Colonic mucosa (tissue), 4 donors: ENCODE measurements at regions not wholly inside any gene's neighbourhood (a gene's known extent, or its start where the extent isn't known, plus 50 kb on each side); places are given as distances from the start of the nearest gene placed in this dataset.

Source experiments
- DNase-seq: peaks from one replicate; pipeline ENCODE4 v3.0.0-alpha.2; 2020
- H3K27ac ChIP-seq: fragments of 200-600 bp; one replicate; pipeline ENCODE4 v1.8.0; 2021
- H3K27me3 ChIP-seq: fragments of 200-600 bp; one replicate; pipeline ENCODE4 v1.8.0; 2021
- H3K36me3 ChIP-seq: fragments of 200-600 bp; one replicate; pipeline ENCODE4 v1.8.0; 2021
- H3K4me1 ChIP-seq: fragments of 200-600 bp; one replicate; pipeline ENCODE4 v1.8.0; 2021; ENCODE audit warnings: mild to moderate bottlenecking
- H3K4me3 ChIP-seq: fragments of 200-600 bp; one replicate; pipeline ENCODE4 v1.8.0; 2021
- H3K9ac ChIP-seq, 2 donors: one replicate each; pipeline ENCODE4 v1.7.0; 2013; ENCODE audit warnings: control low read depth in 2 of 2, low read depth in 2 of 2, low read length in 2 of 2
- H3K9me3 ChIP-seq: fragments of 200-600 bp; one replicate; pipeline ENCODE4 v1.8.0; 2021
- CTCF ChIP-seq: fragments of 200-600 bp; IDR thresholded peaks from one replicate; pipeline ENCODE4 v1.8.0; 2022; ENCODE audit warnings: antibody characterized with exemption, mild to moderate bottlenecking
- intact Hi-C: fragments of 100-400 bp; cut with DNase I; formaldehyde crosslinking; loops from one replicate; pipeline ENCODE4 v1.14.1; 2022
- donor health status: healthy.
- donor health status: DM: no; HTN: no; CAD: no.
- donor health status: DM: no; HTN: no; CAD: no.

- no peaks in the 10 kb centered on the region for H3K9me3 ChIP-seq
- no peak for TF ChIP-seq CTCF
- no peak for DNase-seq
- no peak overlapping the region for H3K27ac ChIP-seq
- intact Hi-C loops, result no loop called here
- H3K4me1 ChIP-seq, result no peaks in the 10 kb centered on the region
- no peak overlapping the region for H3K4me3 ChIP-seq
- no peaks in the 10 kb centered on the region for H3K27me3 ChIP-seq
- no peak overlapping the region for H3K9ac ChIP-seq
- no peaks in the 10 kb centered on the region for H3K36me3 ChIP-seq
Observed at GRCh38 chr2:121090088-121090715, 194.8 kb downstream of the TFCP2L1 start.

- intact Hi-C loops, result no loop called here
- no peaks in the 10 kb centered on the region for H3K4me1 ChIP-seq
- no peak overlapping the region for H3K27ac ChIP-seq
- no peak overlapping the region for H3K4me3 ChIP-seq
- TF ChIP-seq CTCF, result no peak
- H3K9ac ChIP-seq, result no peak overlapping the region
- no peaks in the 10 kb centered on the region for H3K27me3 ChIP-seq
- H3K36me3 ChIP-seq, result no peaks in the 10 kb centered on the region
- H3K9me3 ChIP-seq, result no peaks in the 10 kb centered on the region
- peak; percentile 35 for DNase-seq
Observed at GRCh38 chr2:121092095-121092494, 192.9 kb downstream of the TFCP2L1 start.

GRCh38 chr2:121093692-121094091 is 191.3 kb downstream of the TFCP2L1 start:
- Histone ChIP-seq H3K4me3 (no peak overlapping the region), H3K4me1 (no peaks in the 10 kb centered on the region), H3K9me3 (no peaks in the 10 kb centered on the region), H3K36me3 (no peaks in the 10 kb centered on the region), H3K9ac (no peak overlapping the region), H3K27ac (no peak overlapping the region), H3K27me3 (no peaks in the 10 kb centered on the region)
- TF ChIP-seq CTCF, result no peak
- DNase-seq, result no peak
- intact Hi-C loops, result no loop called here

- Histone ChIP-seq H3K36me3 (no peaks in the 10 kb centered on the region), H3K4me3 (no peak overlapping the region), H3K4me1 (no peaks in the 10 kb centered on the region), H3K27ac (no peak overlapping the region), H3K9ac (no peak overlapping the region), H3K27me3 (no peaks in the 10 kb centered on the region), H3K9me3 (no peaks in the 10 kb centered on the region)
- intact Hi-C loops, result no loop called here
- no peak for DNase-seq
- TF ChIP-seq CTCF, result no peak
Observed at GRCh38 chr2:121094101-121094500, 190.9 kb downstream of the TFCP2L1 start.

GRCh38 chr2:121094845-121095244 is 190.2 kb downstream of the TFCP2L1 start:
- no peak overlapping the region for H3K27ac ChIP-seq
- intact Hi-C loops, result loop anchor here (5.0 kb wide), 1 partner anchor 262 kb away; no protein-coding TSS in a partner anchor
- H3K9ac ChIP-seq, result no peak overlapping the region
- no peaks in the 10 kb centered on the region for H3K9me3 ChIP-seq
- no peaks in the 10 kb centered on the region for H3K27me3 ChIP-seq
- no peaks in the 10 kb centered on the region for H3K4me1 ChIP-seq
- no peak overlapping the region for H3K4me3 ChIP-seq
- no peak for DNase-seq
- no peak for TF ChIP-seq CTCF
- H3K36me3 ChIP-seq, result no peaks in the 10 kb centered on the region
